ENCODE measurements at regions not wholly inside any gene's neighbourhood (a gene's known extent, or its start where the extent isn't known, plus 50 kb on each side); places are given as distances from the start of the nearest gene placed in this dataset.

DNA sequence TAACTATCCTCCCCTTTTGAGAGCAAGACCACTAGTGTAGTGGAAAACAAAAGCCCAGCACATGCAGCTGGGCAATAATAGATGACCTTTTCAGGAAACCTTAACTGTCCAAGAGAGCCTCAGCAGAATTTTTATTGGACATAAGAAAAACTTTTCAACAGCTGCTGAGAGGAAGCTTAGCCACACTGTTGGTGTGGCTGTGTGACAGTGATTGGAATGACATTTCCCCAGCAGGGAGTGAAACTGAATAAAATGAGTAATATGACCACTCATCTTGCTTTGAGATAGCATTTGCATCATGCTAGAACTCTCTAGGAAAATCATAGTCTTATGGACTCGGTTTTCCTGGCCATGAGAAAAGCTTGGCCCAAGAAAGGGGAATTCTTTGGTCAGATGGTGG lies 687.8 kb downstream of the SLCO4C1 start:
- TF ChIP-seq, protein P1, sequence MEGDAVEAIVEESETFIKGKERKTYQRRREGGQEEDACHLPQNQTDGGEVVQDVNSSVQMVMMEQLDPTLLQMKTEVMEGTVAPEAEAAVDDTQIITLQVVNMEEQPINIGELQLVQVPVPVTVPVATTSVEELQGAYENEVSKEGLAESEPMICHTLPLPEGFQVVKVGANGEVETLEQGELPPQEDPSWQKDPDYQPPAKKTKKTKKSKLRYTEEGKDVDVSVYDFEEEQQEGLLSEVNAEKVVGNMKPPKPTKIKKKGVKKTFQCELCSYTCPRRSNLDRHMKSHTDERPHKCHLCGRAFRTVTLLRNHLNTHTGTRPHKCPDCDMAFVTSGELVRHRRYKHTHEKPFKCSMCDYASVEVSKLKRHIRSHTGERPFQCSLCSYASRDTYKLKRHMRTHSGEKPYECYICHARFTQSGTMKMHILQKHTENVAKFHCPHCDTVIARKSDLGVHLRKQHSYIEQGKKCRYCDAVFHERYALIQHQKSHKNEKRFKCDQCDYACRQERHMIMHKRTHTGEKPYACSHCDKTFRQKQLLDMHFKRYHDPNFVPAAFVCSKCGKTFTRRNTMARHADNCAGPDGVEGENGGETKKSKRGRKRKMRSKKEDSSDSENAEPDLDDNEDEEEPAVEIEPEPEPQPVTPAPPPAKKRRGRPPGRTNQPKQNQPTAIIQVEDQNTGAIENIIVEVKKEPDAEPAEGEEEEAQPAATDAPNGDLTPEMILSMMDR (IDR thresholded peaks at IDR 0.05; ENCODE audit: control extremely low read depth, extremely low read depth, low read depth, missing control alignments): no peak
- POLR2A ChIA-PET: no interaction called here
- DNase-seq (ENCODE audit: extremely low spot score): no peak
- CTCF ChIA-PET: interaction anchor here (2.2 kb wide), 1 partner anchor 12 kb away, joined by 6 read pairs; no protein-coding TSS in a partner anchor

DNA sequence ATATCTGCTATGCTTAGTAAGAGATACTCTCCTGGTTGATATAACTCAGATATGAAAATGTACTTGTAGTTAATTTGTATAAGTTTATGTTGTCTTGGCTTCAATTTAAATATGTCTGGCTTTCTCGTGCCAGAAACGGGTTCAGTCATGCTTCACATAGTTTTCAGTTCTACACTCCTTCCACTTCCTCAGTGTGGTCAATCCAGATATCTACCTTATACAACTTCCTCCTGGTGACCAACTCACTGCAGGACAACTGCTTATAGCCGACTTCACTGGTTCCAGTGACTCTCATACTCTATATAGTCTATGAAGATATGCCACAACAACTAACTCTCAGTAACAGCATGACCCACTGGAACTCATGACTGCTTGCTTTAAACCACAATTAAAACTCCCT lies 690.4 kb downstream of the SLCO4C1 start:
- POLR2A ChIA-PET: no interaction called here
- CTCF ChIA-PET: no interaction called here
- DNase-seq (ENCODE audit: extremely low spot score): no peak
- TF ChIP-seq, protein P1 (IDR thresholded peaks at IDR 0.05; ENCODE audit: control extremely low read depth, extremely low read depth, low read depth, missing control alignments): no peak

DNA sequence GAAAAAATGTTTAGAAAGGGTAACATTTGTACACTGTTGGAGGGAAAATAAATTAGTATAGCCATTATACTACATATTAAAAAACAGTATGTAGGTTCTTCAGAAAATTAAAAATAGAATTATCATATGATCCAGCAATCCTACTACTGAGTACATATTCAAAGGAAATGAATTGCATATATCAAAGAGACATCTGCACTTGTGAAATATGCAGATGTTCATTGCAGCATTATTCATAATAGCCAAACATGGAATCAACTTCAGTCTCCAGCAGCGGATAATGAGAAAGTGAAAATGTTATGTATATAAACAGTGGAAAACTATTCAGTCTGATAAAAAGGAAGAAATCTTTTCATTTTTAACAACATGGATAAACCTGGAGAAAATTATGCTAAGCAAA lies 695.5 kb downstream of the SLCO4C1 start:
- TF ChIP-seq, protein P1 (IDR thresholded peaks at IDR 0.05; ENCODE audit: control extremely low read depth, extremely low read depth, low read depth, missing control alignments): no peak
- no peak for DNase-seq (ENCODE audit: extremely low spot score)
- ChIA-PET CTCF (no interaction called here), POLR2A (no interaction called here)

DNA sequence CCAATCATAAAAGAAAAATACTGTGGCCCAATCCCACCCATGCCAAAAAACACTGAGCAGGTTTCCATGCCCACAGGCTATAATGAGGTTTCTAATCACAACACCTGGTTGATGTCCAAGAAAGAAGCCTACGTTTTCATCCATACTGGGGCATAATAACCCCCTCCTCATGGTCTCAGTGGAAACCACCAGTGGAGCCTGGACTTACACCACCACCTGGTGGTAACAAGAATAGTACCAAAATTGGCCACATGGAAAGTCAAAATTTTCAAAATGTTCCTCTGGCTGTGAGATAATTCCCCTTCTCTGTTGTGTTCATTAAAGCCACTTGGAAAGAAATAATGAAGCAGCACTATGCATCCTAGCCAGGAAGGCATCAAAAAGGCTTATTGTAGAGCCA lies 687.3 kb upstream of the ST8SIA4 start:
- DNase-seq (ENCODE audit: extremely low spot score): no peak
- ChIA-PET POLR2A (no interaction called here), CTCF (no interaction called here)
- TF ChIP-seq, protein P1 (IDR thresholded peaks at IDR 0.05; ENCODE audit: control extremely low read depth, extremely low read depth, low read depth, missing control alignments): no peak

DNA sequence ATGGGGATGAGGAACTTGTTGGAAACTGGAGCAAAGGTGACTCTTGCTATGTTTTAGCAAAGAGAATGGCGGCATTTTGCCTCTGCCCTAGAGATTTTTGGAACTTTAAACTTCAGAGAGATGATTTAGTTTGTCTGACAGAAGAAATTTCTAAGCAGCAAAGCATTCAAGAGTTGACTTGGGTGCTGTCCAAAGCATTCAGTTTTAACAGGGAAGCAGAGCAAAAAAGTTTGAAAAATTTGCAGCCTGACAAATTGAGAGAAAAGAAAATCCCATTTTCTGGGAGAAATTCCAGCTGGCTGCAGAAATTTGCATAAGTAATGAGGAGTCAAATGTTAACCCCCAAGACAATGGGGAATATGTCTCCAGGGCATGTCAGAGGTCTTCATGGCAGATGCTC lies 682.3 kb upstream of the ST8SIA4 start:
- CTCF ChIA-PET: no interaction called here
- TF ChIP-seq, protein P1 (IDR thresholded peaks at IDR 0.05; ENCODE audit: control extremely low read depth, extremely low read depth, low read depth, missing control alignments): no peak
- POLR2A ChIA-PET: no interaction called here
- no peak for DNase-seq (ENCODE audit: extremely low spot score)

DNA sequence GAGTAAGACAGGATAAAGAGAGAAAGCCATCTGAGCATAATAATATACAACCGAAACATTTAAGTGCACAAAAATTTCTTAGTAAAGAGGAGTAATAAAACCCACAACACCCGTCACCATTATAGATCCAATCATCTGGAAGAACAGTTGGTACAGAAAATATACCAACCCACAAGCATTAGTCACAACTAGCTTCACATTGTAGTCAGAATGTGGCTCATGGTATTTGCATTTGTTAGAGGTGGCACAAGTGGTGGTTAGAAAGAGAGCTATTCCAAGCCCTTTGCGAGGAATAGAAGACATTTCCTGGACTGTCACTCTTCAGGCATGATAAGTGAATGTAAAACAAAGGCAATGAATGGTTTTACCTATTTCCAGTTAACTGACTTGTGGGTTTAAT lies 677.5 kb upstream of the ST8SIA4 start:
- TF ChIP-seq, protein P1 (IDR thresholded peaks at IDR 0.05; ENCODE audit: control extremely low read depth, extremely low read depth, low read depth, missing control alignments): no peak
- CTCF ChIA-PET: no interaction called here
- POLR2A ChIA-PET: no interaction called here
- no peak for DNase-seq (ENCODE audit: extremely low spot score)

DNA sequence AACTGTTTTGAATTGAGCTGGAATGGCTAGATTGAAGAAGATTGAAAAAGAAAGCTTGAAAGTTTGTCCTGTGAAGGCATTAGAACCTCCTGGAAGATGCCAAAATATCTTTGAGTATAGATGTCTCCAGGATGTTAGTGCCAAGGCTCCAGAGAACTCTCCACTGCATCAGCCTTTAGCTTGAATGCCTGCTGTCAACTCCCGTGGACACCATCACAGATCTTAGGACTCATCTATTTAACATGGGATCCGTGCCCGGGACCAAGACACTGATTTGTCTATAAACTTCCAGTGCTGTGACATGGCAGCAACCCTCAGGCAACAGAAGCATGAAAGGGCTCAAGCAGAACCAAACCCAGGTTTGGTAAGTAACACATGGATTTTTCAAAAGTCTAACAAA lies 670.9 kb upstream of the ST8SIA4 start:
- POLR2A ChIA-PET: no interaction called here
- TF ChIP-seq, protein P1 (IDR thresholded peaks at IDR 0.05; ENCODE audit: control extremely low read depth, extremely low read depth, low read depth, missing control alignments): no peak
- CTCF ChIA-PET: interaction anchor here (1.6 kb wide), 1 partner anchor 9 kb away, joined by 4 read pairs; no protein-coding TSS in a partner anchor
- DNase-seq (ENCODE audit: extremely low spot score): no peak
